Small intestine (tissue), 7 donors: ENCODE measurements at regions not wholly inside any gene's neighbourhood (a gene's known extent, or its start where the extent isn't known, plus 50 kb on each side); places are given as distances from the start of the nearest gene placed in this dataset.

Experiments used
- DNase-seq, 2 donors: peaks; one replicate each; pipeline versions ENCODE4 v3.0.0 to v3.0.0-alpha.2; 2013
- FAIRE-seq: peaks from 2 replicates; lab custom pipeline; 2012; peaks lifted over from hg19 to GRCh38; lab: Jason Lieb, UNC
- H3K27ac ChIP-seq, 3 donors: one replicate each; pipeline ENCODE4 v1.5.1; 2013; ENCODE audit warnings: low read length in 2 of 3, mild to moderate bottlenecking in 2 of 3, control low read depth in 1 of 3, inconsistent platforms in 1 of 3, low read depth in 1 of 3, moderate library complexity in 1 of 3
- H3K27me3 ChIP-seq, 3 donors: one replicate each; pipeline ENCODE4 v1.6.1; 2013; ENCODE audit warnings: low read length in 3 of 3, inconsistent platforms in 1 of 3; ENCODE audit not compliant: control insufficient read depth in 3 of 3, insufficient read depth in 3 of 3
- H3K36me3 ChIP-seq, 3 donors: one replicate each; pipeline ENCODE4 v1.6.1; 2013; ENCODE audit warnings: low read length in 3 of 3, inconsistent platforms in 1 of 3, low read depth in 1 of 3, mild to moderate bottlenecking in 1 of 3, moderate library complexity in 1 of 3; ENCODE audit not compliant: control insufficient read depth in 3 of 3, insufficient read depth in 2 of 3
- H3K4me1 ChIP-seq, 3 donors: one replicate each; pipeline ENCODE4 v1.6.1; 2013; ENCODE audit warnings: low read length in 2 of 3, inconsistent platforms in 1 of 3, low read depth in 1 of 3, mild to moderate bottlenecking in 1 of 3, moderate library complexity in 1 of 3; ENCODE audit not compliant: control insufficient read depth in 3 of 3, insufficient read depth in 2 of 3
- H3K4me3 ChIP-seq, 3 donors: one replicate each; pipeline ENCODE4 v1.5.1; 2013; ENCODE audit warnings: low read length in 3 of 3, control low read depth in 1 of 3, inconsistent platforms in 1 of 3, low read depth in 1 of 3, mild to moderate bottlenecking in 1 of 3, moderate library complexity in 1 of 3
- H3K9me3 ChIP-seq, 2 donors: one replicate each; pipeline ENCODE4 v1.6.1; 2013; ENCODE audit warnings: low read depth in 1 of 2, low read length in 1 of 2; ENCODE audit not compliant: control insufficient read depth in 2 of 2, insufficient read depth in 1 of 2
- WGBS, 3 donors: extraction: QIAGEN DNeasy Blood & Tissue Kit; methylation state at CpG; one replicate each; pipeline ENCODE4 v1.1.7; 2013; 5-methylcytosine and 5-hydroxymethylcytosine counted together
- donor health status: healthy with polysubstance abuse.
- donor health status: control.
- donor health status: control.
- donor health status: Bipolar disorder and iron deficiency.
- donor health status: healthy.

DNA sequence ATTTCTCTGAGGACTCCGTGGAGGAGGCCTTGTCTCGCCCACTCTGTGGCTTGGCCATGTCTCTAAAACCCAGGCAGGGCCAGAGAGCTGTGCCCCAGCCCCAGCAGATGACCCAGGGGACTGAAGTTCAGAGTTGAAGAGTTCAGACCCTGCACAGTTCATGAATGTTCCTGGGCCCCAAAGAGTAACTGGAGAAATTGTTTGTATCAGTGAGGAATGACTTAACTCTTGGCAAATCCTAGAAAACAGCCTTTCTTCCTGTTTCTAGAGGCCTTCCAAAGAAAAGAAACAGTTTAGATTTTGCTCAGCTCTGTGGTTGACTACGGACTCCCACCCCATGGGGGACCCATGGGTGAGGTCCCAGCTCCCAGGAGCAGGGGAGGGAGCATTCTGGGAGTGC is 62.1 kb upstream of the EYA2 start:
- Histone ChIP-seq H3K27ac (no peak overlapping the region), H3K27me3 (peaks cover 0 to 2% (median 0%) of the 10 kb centered on the region in 3 donors), H3K9me3 (no peaks in the 10 kb centered on the region), H3K4me3 (no peak overlapping the region), H3K36me3 (no peaks in the 10 kb centered on the region), H3K4me1 (no peaks in the 10 kb centered on the region)
- DNase-seq, result no peak
- WGBS, 3 donors, result 59 to 76% (median 61%) methylated on average over 3 of the region's 3 CpGs
- no peak for FAIRE-seq

DNA sequence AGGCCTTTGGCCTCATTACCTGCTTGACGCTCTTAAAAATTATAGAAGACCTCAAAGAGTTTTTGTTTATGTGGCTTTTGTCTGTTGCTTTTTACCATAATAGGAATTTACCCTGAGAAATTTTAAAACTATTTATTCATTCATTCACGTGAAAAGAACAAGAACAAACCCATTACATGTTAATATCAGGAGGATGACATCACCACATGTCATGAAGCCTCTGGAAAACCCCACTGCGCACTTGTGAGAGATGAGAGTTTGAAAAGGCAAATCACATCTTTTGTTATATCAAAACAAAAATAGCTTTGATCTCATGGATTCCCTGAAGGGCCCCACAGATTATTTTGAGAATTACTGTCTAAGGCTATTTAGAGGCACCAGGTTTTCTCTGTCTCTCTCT is 61.3 kb upstream of the EYA2 start:
- WGBS, 3 donors, result 71 to 85% (median 79%) methylated on average over 3 of the region's 3 CpGs
- FAIRE-seq (no peak), DNase-seq (no peak)
- Histone ChIP-seq H3K9me3 (no peaks in the 10 kb centered on the region), H3K4me1 (no peaks in the 10 kb centered on the region), H3K36me3 (no peaks in the 10 kb centered on the region), H3K4me3 (no peak overlapping the region), H3K27ac (no peak overlapping the region), H3K27me3 (peaks cover 0 to under 1% (median 0%) of the 10 kb centered on the region in 3 donors)

DNA sequence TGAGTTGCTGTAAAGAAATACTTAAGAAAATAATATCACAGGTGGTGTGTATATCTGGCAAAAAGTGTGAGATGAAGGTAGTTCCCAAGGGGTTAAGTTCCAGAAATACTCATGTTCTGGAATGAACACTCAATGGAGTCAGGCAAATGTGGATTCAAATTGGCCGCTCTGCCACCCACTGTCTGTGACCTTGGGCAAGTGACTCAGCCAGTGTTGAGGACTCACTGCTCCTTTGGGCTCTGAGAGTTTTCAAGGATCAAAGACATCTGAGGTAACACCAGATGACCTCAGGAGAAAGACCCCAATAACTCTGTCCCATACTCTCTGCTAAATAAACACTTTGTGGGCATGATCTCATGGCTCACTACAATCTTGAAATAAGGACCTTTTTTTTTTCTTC is 59.2 kb upstream of the EYA2 start:
- Histone ChIP-seq H3K4me1 (no peaks in the 10 kb centered on the region), H3K4me3 (no peak overlapping the region), H3K36me3 (no peaks in the 10 kb centered on the region), H3K27me3 (no peaks in the 10 kb centered on the region), H3K27ac (no peak overlapping the region), H3K9me3 (no peaks in the 10 kb centered on the region)
- no peak for DNase-seq
- 83 to 100% (median 83%) methylated on average over 1 of the region's 1 CpG for WGBS, 3 donors
- FAIRE-seq, result no peak

DNA sequence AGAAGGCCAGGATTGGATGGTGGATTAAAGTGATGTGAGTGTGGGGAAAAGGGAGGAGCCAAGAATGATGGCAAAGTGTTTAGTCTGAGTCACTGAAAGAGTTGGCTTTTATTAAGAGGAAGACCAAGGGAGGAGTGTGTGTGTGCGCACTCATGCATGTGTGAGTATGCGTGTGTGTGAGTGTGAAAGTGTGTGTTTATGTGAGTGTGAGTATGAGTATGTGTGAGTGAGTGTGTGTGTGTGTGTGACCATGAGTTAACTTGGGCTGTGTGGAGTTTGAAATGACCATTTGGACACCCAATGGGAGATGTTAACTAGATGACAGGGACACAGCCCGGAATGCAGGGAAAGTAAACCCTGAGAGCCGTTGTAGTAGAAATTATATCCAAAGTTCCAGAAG is 57.6 kb upstream of the EYA2 start:
- no peak overlapping the region for H3K4me3 ChIP-seq
- no peaks in the 10 kb centered on the region for H3K27me3 ChIP-seq
- 81 to 85% (median 82%) methylated on average over 3 to 4 of the region's 4 CpGs for WGBS, 3 donors
- no peaks in the 10 kb centered on the region for H3K9me3 ChIP-seq
- FAIRE-seq (no peak), DNase-seq (no peak)
- H3K4me1 ChIP-seq, result no peaks in the 10 kb centered on the region
- no peaks in the 10 kb centered on the region for H3K36me3 ChIP-seq
- H3K27ac ChIP-seq, result no peak overlapping the region

DNA sequence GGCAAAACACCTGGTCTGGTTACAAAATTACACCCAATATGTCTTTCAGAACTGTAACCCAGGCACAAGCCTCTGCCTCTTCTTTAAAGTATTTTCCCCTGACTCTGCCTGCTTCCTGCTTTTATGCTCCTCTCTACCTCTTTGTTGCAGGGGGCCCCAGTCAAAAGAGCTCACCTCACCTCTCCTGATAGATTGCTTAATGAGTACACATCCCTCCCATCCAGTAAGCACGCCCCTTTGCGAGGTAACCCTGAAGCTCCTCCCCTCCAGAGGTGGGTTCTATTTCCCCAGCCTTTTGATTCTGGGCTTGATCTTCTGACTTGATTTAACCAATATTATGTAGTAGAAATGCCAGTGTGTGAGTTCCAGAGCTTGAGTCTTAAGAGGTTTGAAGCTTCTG is 56.6 kb upstream of the EYA2 start:
- Histone ChIP-seq H3K36me3 (no peaks in the 10 kb centered on the region), H3K27ac (no peak overlapping the region), H3K4me1 (no peaks in the 10 kb centered on the region), H3K4me3 (no peak overlapping the region), H3K9me3 (no peaks in the 10 kb centered on the region), H3K27me3 (no peaks in the 10 kb centered on the region)
- WGBS, 3 donors, result 22 to 32% (median 31%) methylated on average over 2 of the region's 2 CpGs
- DNase-seq (peak in 1 of 2 donors; percentile 57), FAIRE-seq (no peak)

DNA sequence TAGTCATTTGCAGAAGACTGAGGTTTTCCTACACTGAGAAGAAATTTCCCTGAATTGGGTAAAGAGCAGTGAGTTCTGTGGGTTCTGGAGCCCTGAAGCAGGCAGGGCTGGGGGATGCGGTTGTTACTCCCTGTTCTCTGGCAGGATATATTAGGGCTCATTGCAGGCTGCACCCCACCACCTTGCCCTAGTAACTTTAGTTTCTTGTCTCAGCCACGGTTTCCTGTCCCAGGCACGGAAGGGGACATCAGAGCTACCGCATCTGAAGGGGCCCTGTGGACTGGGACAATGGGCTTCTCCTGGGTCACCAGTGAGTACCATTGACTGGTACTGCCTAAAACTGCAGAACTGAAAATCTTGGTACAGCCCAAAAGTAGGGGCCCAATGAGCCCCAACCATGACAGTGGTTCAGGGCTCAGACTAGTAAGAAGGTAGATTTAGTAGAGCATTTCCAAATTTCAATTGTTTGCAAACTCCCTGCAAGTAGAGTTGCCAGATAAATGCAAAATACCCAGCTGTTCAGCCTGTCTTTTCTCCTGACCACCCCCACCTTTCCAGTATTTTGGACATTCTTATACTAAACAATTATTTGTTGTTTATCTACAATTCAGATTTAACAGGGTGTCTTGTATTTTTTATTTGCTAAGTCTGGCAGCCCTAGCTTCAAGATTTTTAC is 54.5 kb upstream of the EYA2 start:
- no peak for FAIRE-seq
- 80 to 93% (median 88%) methylated on average over 4 of the region's 4 CpGs for WGBS, 3 donors
- H3K9me3 ChIP-seq, result no peaks in the 10 kb centered on the region

More for the DNA sequence above, 54.5 kb upstream of the EYA2 start:
- no peaks in the 10 kb centered on the region for H3K4me1 ChIP-seq
- no peak for DNase-seq
- no peak overlapping the region for H3K27ac ChIP-seq
- H3K36me3 ChIP-seq, result no peaks in the 10 kb centered on the region
- no peak overlapping the region for H3K4me3 ChIP-seq
- H3K27me3 ChIP-seq, result no peaks in the 10 kb centered on the region
